VCaP (cell line): ENCODE measurements at regions not wholly inside any gene's neighbourhood (a gene's known extent, or its start where the extent isn't known, plus 50 kb on each side); places are given as distances from the start of the nearest gene placed in this dataset.

Source experiments
- H3K27ac ChIP-seq: fragments of 450-650 bp; 2 replicates; pipeline ENCODE4 v1.5.1; 2017
- TF ChIP-seq, protein P1 (sequence below): fragments of 450-650 bp; conservative IDR thresholded peaks from 2 replicates; pipeline ENCODE4 v1.5.1; 2017; ENCODE audit warnings: mild to moderate bottlenecking, moderate library complexity

DNA sequence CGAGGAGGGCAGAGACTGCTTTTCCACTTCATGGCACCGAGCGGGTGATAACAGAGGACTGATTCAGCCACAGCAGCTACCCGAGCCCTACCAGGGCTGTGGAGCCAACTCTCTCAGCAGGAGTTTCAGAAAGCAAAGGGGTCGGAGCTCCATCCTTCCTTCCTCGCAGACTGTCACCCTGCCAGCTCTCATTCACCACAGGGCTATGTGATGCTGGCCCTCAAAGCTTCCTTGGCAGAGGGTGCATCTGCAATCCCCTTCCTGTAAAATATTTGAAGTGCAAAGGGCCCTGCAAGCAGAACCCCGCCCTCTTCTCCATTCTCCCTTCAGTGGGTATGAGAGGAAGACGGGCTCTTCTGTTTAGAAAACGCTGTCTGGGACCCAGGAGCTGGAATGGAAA, 105.3 kb upstream of the LYZL2 start:
- no peak overlapping the region for H3K27ac ChIP-seq

DNA sequence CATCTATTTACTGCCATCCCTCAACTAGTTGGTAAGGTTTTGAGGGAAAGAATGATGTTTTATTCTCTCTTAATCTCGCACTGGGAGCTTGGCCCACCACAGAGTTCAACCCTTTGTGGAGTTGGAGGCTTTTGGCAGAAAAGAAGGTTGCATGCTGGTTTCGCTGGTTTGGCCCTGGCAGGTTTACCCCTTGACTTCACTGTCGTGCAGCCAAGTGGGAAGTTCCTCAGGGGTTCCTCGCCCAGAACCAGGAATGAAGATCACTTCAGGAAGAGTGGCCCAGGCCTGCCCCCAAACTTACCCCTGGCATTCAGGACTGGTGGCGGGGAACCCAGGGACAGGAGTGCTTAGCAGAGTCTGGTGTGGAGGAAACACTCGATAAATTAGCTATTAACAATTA, 103.1 kb upstream of the LYZL2 start:
- TF ChIP-seq, protein P1, sequence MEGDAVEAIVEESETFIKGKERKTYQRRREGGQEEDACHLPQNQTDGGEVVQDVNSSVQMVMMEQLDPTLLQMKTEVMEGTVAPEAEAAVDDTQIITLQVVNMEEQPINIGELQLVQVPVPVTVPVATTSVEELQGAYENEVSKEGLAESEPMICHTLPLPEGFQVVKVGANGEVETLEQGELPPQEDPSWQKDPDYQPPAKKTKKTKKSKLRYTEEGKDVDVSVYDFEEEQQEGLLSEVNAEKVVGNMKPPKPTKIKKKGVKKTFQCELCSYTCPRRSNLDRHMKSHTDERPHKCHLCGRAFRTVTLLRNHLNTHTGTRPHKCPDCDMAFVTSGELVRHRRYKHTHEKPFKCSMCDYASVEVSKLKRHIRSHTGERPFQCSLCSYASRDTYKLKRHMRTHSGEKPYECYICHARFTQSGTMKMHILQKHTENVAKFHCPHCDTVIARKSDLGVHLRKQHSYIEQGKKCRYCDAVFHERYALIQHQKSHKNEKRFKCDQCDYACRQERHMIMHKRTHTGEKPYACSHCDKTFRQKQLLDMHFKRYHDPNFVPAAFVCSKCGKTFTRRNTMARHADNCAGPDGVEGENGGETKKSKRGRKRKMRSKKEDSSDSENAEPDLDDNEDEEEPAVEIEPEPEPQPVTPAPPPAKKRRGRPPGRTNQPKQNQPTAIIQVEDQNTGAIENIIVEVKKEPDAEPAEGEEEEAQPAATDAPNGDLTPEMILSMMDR, result no peak
- no peak overlapping the region for H3K27ac ChIP-seq

More for the DNA sequence above, 105.3 kb upstream of the LYZL2 start:
- TF ChIP-seq, protein P1, result no peak

DNA sequence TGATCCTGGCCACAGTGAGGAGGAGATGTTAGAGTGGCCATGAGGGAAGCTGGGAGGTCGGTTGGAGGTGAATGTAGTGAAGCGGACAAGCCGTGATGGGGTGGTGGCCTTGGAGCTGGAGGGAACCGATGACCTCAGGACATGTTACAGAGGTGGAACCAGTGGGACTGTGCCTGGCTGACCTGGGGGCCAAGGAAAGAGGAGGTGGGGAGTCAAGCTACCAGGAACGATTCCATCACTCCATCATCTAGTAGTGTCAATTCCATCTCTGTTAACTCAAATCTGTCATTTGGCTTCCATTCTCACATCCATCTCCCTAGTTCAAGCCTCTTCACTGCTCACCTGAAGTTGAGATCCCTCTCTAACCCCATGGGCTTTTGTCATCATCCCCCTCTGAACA, 102.4 kb upstream of the LYZL2 start:
- TF ChIP-seq, protein P1, result no peak
- no peak overlapping the region for H3K27ac ChIP-seq

DNA sequence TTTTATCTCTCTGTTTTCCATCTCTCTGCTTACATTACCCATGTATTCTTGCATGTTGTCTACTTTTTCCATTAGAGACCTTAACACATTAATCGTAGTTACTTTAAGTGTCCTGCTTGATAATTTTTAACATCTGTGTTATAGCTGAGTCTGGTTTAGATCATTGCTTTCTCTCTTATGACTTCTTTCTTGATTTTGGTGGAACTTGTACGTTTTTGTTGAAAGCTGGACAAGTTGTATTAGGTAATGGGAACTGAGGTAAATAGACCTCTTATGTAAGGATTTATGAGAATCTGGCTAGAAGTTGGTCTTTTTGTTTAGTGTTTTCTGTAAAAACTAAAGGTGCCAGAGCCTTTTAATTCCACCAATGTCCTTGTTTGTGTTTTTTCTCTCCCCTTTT, 100.8 kb upstream of the LYZL2 start:
- TF ChIP-seq, protein P1, result no peak
- H3K27ac ChIP-seq, result no peak overlapping the region

DNA sequence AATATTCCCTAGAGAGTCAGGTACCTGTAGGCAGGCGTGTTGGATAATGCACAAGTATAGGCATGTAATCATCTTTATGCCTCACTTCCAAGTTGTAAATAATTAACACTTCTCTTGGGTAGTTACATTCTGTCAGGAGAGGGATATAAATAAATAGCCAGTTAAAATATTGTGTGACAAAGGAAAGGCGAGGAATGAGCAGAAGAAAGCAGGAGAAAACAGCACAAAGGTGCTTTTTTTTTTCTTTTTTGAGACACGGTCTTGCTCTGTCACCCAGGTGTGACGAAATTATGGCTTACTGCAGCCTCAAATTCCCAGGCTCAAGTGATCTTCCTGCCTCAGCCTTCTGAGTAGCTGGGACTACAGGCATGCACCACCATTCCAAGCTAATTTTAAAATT, 99.2 kb upstream of the LYZL2 start:
- no peak overlapping the region for H3K27ac ChIP-seq
- TF ChIP-seq, protein P1, result no peak

DNA sequence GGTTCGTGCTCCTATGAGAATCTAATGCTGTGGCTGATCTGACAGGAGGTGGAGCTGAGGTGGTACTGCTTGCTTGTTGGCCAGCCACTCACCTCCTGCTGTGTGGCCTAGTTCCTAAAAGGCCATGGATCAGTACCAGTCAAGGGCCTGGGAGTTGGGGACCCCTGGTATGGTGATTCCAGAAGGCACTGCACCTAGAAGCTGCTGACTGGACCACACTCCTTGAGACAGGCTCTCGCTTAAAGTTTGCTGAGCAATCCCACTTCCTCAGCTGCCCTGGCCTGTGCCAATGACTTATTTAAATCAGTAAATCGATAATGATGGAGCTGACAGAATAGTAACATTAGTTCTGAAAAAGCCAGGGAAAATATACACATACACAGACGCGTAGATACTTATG, 98.6 kb upstream of the LYZL2 start:
- TF ChIP-seq, protein P1, result no peak
- no peak overlapping the region for H3K27ac ChIP-seq

DNA sequence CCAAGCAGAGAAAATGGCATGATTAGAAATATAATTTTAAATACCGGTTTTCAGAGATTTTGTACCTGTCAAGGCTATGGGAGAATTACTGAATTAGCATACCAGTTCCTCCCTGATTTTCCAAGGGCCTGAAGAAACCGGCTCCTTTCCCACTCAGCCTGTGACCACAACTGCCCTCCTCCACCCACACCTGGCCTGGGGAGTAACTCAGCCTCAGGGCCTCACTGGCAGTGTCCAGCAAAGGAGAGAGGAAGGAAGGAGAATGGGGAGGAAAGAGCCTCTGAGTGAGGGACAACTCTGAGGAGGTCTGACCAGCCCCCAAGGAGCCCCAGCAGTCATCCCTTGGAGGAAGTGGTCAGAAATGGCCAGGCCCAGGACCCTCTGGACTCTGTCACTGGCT, 98.0 kb upstream of the LYZL2 start:
- TF ChIP-seq, protein P1, result no peak
- H3K27ac ChIP-seq, result no peak overlapping the region
